ENCODE measurements at regions not wholly inside any gene's neighbourhood (a gene's known extent, or its start where the extent isn't known, plus 50 kb on each side); places are given as distances from the start of the nearest gene placed in this dataset.

GRCh38 chr16:86673956-86674453, 95.7 kb downstream of the FOXL1 start:
- H3K4me1 ChIP-seq = peaks cover 4% of the 10 kb centered on the region
- no peak overlapping the region for H3K4me3 ChIP-seq
- H3K27me3 ChIP-seq = no peaks in the 10 kb centered on the region
- H3K36me3 ChIP-seq (ENCODE audit: low read depth, missing control alignments) = no peaks in the 10 kb centered on the region
- intact Hi-C loops (cut with DNase I; ENCODE audit: low total_unique reads) = no loop called here
- TF ChIP-seq POLR2A (IDR thresholded peaks at IDR 0.05) (no peak), CTCF (IDR thresholded peaks at IDR 0.05) (no peak)
- WGBS, 2 donors = 94% methylated on average over 3 of the region's 3 CpGs
- no peak overlapping the region for H3K27ac ChIP-seq
- H3K9me3 ChIP-seq = no peaks in the 10 kb centered on the region
- DNase-seq = no peak

- H3K4me1 ChIP-seq = no peaks in the 10 kb centered on the region
- H3K4me3 ChIP-seq = no peak overlapping the region
- no peak for TF ChIP-seq POLR2A (IDR thresholded peaks at IDR 0.05)
- no peak for TF ChIP-seq CTCF (IDR thresholded peaks at IDR 0.05)
- H3K27ac ChIP-seq = no peak overlapping the region
- intact Hi-C loops (cut with DNase I; ENCODE audit: low total_unique reads) = no loop called here
- WGBS, 2 donors = 88 to 100% methylated on average over 2 to 4 of the region's 4 CpGs
- H3K36me3 ChIP-seq (ENCODE audit: low read depth, missing control alignments) = no peaks in the 10 kb centered on the region
- no peak for DNase-seq
- H3K9me3 ChIP-seq = no peaks in the 10 kb centered on the region
- H3K27me3 ChIP-seq = no peaks in the 10 kb centered on the region
Measured at GRCh38 chr16:86676254-86676670, 97.9 kb downstream of the FOXL1 start.

- Histone ChIP-seq H3K27me3 (no peaks in the 10 kb centered on the region), H3K4me1 (no peaks in the 10 kb centered on the region), H3K36me3 (ENCODE audit: low read depth, missing control alignments) (no peaks in the 10 kb centered on the region), H3K27ac (no peak overlapping the region), H3K9me3 (no peaks in the 10 kb centered on the region), H3K4me3 (no peak overlapping the region)
- TF ChIP-seq POLR2A (IDR thresholded peaks at IDR 0.05) (no peak), CTCF (IDR thresholded peaks at IDR 0.05) (no peak)
- intact Hi-C loops (cut with DNase I; ENCODE audit: low total_unique reads) = no loop called here
- no peak for DNase-seq
- 86 to 88% methylated on average over 2 of the region's 2 CpGs for WGBS, 2 donors
Measured at GRCh38 chr16:86679490-86679889, 101.1 kb downstream of the FOXL1 start.

- DNase-seq = no peak
- Histone ChIP-seq H3K9me3 (no peaks in the 10 kb centered on the region), H3K27ac (no peak overlapping the region), H3K36me3 (ENCODE audit: low read depth, missing control alignments) (no peaks in the 10 kb centered on the region), H3K27me3 (no peaks in the 10 kb centered on the region), H3K4me1 (no peaks in the 10 kb centered on the region), H3K4me3 (no peak overlapping the region)
- 37 to 41% methylated on average over 5 of the region's 5 CpGs for WGBS, 2 donors
- intact Hi-C loops (cut with DNase I; ENCODE audit: low total_unique reads) = no loop called here
- TF ChIP-seq CTCF (IDR thresholded peaks at IDR 0.05) (no peak), POLR2A (IDR thresholded peaks at IDR 0.05) (no peak)
Measured at GRCh38 chr16:86680162-86680561, 101.8 kb downstream of the FOXL1 start.

GRCh38 chr16:86680661-86681030, 102.3 kb downstream of the FOXL1 start:
- intact Hi-C loops (cut with DNase I; ENCODE audit: low total_unique reads) = no loop called here
- H3K4me3 ChIP-seq = no peak overlapping the region

More at GRCh38 chr16:86680661-86681030, 102.3 kb downstream of the FOXL1 start:
- TF ChIP-seq CTCF (IDR thresholded peaks at IDR 0.05) (no peak), POLR2A (IDR thresholded peaks at IDR 0.05) (no peak)
- Histone ChIP-seq H3K4me1 (no peaks in the 10 kb centered on the region), H3K27me3 (no peaks in the 10 kb centered on the region), H3K27ac (no peak overlapping the region), H3K36me3 (ENCODE audit: low read depth, missing control alignments) (no peaks in the 10 kb centered on the region), H3K9me3 (no peaks in the 10 kb centered on the region)
- DNase-seq = no peak
- 34 to 56% methylated on average over 8 of the region's 8 CpGs for WGBS, 2 donors
